ENCODE measurements at regions not wholly inside any gene's neighbourhood (a gene's known extent, or its start where the extent isn't known, plus 50 kb on each side); places are given as distances from the start of the nearest gene placed in this dataset.
"Not testable (repeated sequence)": the region's sequence is repeated elsewhere in the genome, so short reads cannot be mapped to it uniquely, and the experiment has no call there.

GRCh38 chr21:10100873-10101272 lies 420.5 kb upstream of the TPTE start:
- not testable (repeated sequence) for DNase-seq (ENCODE audit: low spot score)

- not testable (repeated sequence) for DNase-seq (ENCODE audit: low spot score)
Observed at GRCh38 chr21:10119342-10119741, 402.0 kb upstream of the TPTE start.

DNA sequence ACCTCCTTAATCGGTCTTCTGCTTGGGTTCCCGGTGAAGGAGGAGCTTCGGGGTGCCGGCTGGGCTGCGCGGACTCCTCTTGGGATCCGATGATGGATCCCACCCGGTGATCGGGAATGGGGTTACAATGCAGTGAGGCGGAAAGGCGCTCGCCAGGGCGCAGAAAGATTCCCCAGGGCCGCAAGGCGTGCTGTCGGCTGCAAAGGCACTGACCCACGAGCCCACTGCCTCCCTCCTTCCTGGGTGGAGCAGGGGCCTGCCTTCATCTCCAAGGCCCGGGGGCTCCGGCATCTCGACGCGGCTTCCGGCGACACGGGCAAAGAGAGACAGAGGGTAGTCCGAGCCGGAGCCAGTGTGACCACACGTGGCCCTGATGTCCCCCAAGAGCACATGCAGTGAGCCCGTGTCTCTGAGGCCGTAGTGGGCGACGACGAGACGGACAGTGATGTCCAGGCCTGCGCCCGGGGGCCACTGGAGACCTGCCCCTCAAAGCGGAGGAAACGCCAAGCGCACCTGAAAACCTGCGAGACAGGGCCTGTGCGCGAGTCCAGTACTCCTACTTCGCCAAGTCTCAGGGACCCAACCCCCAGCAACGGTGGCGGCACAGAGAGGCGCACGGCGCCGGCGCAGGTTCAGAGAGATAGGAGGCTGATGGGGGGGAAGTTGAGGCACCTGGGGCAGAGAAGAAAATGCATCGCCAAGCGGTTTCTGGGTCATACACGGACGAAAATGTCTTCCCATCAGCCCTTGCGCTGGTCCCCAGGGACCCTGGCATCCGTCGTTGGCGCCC lies 401.4 kb upstream of the TPTE start:
- peak; percentile 31 for DNase-seq (ENCODE audit: low spot score)

- not testable (repeated sequence) for DNase-seq (ENCODE audit: low spot score)
Observed at GRCh38 chr21:10120536-10120934, 400.8 kb upstream of the TPTE start.

DNA sequence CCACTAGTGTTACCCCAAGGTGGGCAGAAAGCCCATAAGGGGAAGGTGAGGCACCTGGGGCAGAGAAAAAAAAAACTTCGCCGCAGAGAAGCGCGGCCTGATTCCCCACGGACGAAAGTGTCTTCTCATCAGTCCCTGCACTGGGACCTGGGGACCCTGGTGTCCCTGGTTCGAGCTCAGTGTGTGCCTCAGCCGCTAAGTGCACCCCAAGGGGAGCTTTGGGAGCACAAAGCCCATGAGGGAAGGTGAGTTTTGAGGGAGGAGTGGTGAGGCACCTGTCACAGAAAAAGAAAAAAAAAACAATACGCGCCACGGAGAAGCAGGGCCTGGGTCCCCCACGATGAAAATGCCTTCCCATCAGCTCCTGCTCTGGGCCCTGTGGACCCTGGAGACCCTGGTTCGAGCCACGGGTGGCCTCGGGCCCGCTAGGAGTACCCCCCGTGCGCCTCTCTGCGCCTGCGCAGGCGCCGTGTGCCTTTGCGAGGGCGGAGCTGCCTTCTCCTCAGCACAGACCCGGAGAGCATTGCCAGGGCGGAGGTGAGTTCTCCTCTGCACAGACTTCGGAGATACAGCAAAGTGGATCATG lies 400.3 kb upstream of the TPTE start:
- not testable (repeated sequence) for DNase-seq (ENCODE audit: low spot score)

GRCh38 chr21:10121816-10122455 lies 399.4 kb upstream of the TPTE start:
- not testable (repeated sequence) for DNase-seq (ENCODE audit: low spot score)

DNA sequence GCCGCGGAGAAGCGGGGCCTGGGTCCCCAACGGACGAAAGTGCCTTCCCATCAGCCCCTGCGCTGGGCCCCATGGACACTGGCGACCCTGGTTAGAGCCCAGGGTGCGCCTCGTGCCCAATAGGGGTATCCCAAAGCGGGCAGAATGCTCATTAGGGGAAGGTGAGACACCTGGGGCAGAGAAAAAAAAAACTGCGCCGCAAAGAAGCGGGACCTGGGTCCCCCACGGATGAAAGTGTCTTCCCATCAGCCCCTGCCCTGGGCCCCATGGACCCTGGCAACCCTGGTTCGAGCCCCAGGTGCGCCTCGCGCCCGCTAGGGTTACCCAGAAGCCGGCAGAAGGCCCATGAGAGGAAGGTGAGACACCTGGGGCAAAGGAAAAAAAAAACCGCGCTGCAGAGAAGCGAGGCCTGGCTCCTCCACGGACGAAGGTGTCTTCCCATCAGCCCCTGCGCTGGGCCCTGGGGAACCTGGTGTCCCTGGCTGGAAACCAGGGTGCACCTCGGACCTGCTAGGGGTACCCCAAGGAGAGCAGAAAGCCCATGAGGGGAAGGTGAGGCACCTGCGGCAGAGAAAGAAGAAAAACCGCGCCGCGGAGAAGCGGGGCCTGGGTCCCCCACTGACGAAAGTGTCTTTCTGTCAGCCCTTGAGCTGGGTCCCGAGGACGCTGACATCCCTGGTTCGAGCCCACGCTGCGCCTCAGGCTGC lies 398.4 kb upstream of the TPTE start:
- not testable (repeated sequence) for DNase-seq (ENCODE audit: low spot score)

GRCh38 chr21:10123508-10123885 lies 397.9 kb upstream of the TPTE start:
- not testable (repeated sequence) for DNase-seq (ENCODE audit: low spot score)

DNA sequence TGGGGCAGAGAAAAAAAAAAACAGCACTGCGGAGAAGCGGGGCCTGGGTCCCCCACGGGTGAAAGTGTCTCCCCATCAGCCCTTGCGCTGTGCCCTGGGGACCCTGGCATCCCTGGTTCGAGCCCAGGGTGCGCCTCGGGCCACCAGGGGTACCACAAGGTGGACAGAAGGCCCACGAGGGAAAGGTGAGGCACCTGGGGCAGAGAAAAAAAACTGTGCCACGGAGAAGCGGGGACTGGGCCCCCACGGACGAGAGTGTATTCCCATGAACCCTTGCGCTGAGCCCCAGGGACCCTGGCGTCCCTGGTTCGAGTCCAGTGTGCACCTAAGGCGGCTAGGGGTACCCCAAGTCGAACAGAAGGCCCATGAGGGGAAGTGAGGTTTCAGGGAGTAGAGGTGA lies 395.8 kb upstream of the TPTE start:
- DNase-seq (ENCODE audit: low spot score), result not testable (repeated sequence)

GRCh38 chr21:10134119-10134518 lies 387.3 kb upstream of the TPTE start:
- not testable (repeated sequence) for DNase-seq (ENCODE audit: low spot score)

- DNase-seq (ENCODE audit: low spot score), result not testable (repeated sequence)
Observed at GRCh38 chr21:10135879-10136278, 385.5 kb upstream of the TPTE start.

- not testable (repeated sequence) for DNase-seq (ENCODE audit: low spot score)
Observed at GRCh38 chr21:10154178-10154577, 367.2 kb upstream of the TPTE start.

Data from ecto neural progenitor cell (in vitro differentiated cells).